ENCODE measurements at regions not wholly inside any gene's neighbourhood (a gene's known extent, or its start where the extent isn't known, plus 50 kb on each side); places are given as distances from the start of the nearest gene placed in this dataset.
A peak's percentile ranks its signal among the peaks of the same experiment; 100 is the strongest.

DNA sequence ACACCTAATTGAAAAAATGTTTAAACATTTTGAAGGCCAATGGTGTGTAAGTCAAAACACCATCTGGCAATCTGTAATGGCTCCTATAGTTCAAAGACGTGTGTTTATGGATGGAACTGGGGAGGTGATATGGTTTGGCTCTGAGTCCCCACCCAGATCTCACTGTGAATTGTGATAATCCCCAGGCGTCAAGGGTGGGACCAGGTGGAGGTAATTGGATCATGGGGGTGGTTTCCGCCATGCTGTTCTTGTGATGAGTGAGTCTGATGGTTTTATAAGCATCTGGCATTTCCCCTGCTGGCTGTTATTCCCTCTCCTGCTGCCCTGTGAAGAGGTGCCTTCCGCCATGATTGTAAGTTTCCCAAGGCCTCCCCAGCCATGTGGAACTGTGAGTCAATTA is 52.2 kb downstream of the ADRA2C start:
- no peak for DNase-seq
- intact Hi-C loops (cut with DNase I): no loop called here

DNA sequence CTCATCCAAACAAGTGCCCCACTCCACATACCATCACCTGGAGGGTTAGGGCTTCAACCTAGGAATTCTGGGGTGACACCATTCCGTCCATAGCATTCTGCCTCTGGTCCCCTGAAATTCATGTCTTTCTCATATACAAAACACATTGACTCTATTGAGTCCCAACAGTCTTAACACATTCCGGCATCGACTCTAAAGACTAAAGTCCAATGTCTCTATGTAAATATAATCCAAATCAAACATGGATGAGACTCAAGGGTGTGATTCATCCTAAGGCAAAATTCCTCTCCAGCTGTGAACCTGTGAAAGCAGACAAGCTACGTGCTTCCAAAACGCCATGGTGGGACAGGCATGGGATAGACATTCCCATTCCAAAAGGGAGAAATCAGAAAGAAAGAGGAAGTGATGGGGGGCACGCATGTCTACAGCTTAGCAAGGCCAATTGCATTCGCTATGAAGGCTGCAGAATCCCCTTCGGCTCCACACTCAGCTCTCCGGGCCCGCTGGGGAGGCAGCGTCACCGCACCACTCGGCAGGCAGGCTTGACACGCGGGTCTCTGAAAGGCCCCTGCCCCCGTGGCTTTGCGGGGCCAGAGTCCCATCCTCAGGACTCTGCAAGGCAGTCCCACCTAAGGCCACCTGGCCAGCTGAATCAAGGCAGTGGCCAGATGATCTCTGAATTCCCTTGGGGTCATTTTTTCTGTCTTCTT is 53.2 kb downstream of the ADRA2C start:
- intact Hi-C loops (cut with DNase I): no loop called here

GRCh38 chr4:3820016-3820805 is 54.0 kb downstream of the ADRA2C start:
- intact Hi-C loops (cut with DNase I): no loop called here

More for the DNA sequence above, 53.2 kb downstream of the ADRA2C start:
- DNase-seq: peak in 4 of 10 donors; percentile 10 to 77 (median 60)

DNA sequence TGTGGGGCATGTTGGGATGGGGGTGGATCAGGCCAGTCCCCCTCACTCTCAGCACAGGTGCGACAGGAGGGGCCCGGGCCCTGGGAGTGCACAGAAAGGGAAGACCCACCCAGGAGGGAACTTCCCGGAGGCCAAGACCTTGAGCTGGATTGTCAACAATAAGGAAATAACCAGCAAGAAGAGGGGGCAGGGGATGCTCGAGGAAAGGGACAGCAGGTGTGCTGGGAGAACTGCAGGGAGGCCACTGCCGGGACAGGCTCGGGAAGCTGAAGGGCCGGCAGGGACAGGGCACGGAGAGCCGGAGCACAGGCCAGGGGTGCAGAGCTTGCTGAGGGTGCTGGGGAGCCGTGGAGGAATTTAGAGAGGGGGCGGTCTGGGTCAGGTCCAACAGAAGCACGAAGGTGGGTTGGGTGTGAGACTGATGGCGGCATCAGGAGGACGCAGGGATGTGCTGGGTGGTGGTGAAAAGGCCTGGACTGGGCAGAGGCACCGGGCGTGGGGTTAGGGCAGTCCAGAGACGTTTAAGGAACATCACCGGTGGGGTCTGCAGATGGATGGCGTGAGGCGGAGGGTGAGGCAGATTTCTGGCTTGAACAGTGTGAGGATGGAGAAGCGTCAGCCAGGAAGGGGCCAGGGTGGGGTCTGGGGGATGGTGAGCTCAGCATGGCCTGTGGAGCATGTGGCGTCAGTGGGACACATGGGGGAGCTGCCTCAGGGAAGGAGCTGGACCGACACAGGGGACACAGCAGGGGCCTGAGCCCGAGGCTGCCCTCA is 54.8 kb downstream of the ADRA2C start:
- intact Hi-C loops (cut with DNase I): no loop called here
- peak in 1 of 10 donors; percentile 61 for DNase-seq

More at GRCh38 chr4:3820016-3820805, 54.0 kb downstream of the ADRA2C start:
- DNase-seq: peak in 2 of 10 donors; percentile 19 to 76

- DNase-seq: peak in 3 of 10 donors; percentile 67 to 80 (median 80)
- intact Hi-C loops (cut with DNase I): no loop called here
Observed at GRCh38 chr4:3821580-3822229, 55.5 kb downstream of the ADRA2C start.

GRCh38 chr4:3822230-3822947 is 56.2 kb downstream of the ADRA2C start:
- intact Hi-C loops (cut with DNase I): no loop called here
- DNase-seq: peak in 2 of 10 donors; percentile 57 to 65

DNA sequence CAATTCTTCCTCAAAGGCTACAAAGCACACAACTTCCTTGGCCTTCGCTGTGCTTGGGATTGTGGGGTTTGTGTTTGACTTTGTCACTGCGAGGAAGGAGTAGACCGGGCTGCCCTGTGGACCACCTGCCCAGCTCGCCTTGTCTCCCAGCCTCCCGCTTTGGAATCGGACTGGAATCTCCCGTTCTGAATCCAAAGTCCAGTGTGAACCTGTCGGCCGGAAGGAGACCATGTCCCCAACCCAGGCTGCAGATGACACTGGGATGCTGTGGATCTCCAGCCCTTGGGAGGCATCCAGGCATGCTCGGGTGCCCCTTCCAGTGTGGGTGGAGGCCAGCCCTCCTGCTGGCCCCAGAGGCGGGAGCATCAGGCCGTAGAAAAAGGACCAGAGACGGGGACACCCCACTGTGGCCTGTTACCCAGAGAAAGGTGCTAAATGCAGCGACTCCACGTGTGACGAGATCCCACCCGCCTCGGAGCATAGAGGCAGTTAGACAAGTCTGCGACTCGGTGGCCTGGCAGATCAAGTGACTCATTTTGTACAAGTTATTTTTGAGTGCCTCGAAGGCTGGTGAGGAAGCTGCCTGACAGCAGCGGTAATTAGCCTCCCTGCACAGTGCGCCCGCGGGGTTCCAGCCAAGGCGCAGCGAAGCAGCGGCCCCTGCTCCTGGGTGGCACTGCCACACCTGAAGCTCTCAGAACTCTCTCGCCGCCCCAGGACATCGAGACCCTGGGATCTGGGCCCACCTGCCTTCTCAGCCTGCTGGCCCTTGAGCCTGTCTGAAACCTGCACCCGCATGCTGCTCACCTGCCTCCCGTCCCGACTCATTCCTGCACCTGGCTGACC is 57.5 kb downstream of the ADRA2C start:
- intact Hi-C loops (cut with DNase I): no loop called here
- DNase-seq: peak in 3 of 10 donors; percentile 23 to 86 (median 76)

- intact Hi-C loops (cut with DNase I): no loop called here
- DNase-seq: peak in 4 of 10 donors; percentile 1 to 72 (median 56)
Observed at GRCh38 chr4:3824521-3825270, 58.5 kb downstream of the ADRA2C start.

- intact Hi-C loops (cut with DNase I): no loop called here
- peak in 3 of 10 donors; percentile 1 to 81 (median 44) for DNase-seq
Observed at GRCh38 chr4:3825530-3825929, 59.3 kb downstream of the ADRA2C start.

GRCh38 chr4:3826247-3827172 is 60.3 kb downstream of the ADRA2C start:
- peak in 4 of 10 donors; percentile 4 to 69 (median 47) for DNase-seq
- intact Hi-C loops (cut with DNase I): no loop called here

- intact Hi-C loops (cut with DNase I): no loop called here
- peak; percentile 60 to 95 (median 78) for DNase-seq
Observed at GRCh38 chr4:3827616-3828492, 61.7 kb downstream of the ADRA2C start.

GRCh38 chr4:3828546-3828945 is 62.4 kb downstream of the ADRA2C start:
- DNase-seq: peak in 3 of 10 donors; percentile 1 to 82 (median 67)
- intact Hi-C loops (cut with DNase I): no loop called here

DNA sequence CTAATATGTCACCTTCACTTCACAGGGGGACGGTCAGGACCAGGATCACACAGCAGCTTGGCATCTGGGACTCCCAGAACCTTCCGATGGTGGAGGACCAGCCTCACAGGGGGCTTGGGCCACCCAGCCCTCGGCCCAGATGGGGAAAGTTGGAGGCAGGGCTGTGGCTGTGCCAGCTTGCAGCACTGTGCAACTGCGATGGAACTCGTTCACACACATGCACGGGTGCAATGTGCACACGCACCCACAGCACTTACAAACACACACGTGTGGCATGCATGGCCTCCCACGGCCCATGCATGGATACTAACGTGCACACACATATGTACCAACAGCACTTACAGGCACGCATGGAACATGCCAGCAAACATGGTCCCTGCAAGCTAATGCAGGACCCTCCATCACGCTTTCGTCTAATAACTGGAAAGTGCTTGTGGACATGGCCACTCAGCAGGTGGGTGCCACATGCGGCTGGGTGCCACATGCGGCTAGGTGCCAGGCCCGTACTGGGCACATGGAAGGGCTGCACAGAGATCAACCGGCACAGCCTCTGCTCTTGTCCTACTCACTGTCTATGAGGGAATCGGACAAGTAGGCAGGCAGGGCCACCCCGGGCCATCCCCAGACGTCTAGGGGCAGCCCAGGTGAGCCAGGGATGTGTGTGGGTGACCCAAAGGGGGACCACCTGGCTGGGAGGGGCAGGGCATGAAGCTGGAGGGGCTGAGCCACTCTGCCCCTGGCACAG is 63.2 kb downstream of the ADRA2C start:
- DNase-seq: peak in 4 of 10 donors; percentile 2 to 80 (median 72)
- intact Hi-C loops (cut with DNase I): no loop called here

DNA sequence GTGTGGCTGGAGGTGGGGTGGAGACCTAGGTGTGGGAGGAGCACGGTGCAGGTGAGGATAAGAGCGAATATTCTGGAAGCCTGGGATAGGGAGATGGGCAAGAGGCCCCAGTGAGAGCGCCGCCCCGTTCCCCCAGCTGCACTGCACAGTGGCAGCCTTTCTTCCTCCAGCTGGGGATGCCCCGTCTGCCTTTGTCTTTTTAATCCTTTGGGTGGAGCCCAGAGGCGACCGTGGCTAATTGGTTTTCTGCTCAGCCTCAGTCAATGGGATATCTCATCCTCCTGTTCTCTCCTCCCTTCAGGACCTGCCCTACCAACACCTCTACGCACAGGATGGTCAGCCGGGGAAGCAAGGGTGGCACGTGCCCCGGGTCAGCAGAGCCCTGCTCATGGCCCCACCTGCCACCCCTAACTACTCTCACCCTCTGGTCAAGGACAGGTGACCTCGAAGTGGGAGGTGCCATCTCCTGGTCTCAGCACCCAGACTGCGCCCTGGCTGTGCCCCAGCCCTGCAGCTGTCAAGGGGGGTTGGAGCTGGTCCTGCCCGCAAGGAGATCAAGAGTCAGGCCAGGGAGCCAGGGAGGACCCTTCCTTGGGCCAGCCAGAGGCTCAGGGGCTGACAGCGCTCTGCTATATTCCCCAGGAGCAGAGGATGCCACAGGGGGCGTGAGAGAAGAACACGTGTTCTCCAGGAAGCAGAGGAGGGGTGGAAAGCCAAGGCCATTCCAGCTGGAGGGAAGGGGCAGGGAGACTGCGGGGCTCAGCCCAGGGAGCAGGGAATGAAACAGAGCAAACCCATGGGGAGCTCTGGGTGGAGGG is 64.0 kb downstream of the ADRA2C start:
- peak in 4 of 10 donors; percentile 4 to 66 (median 42) for DNase-seq
- intact Hi-C loops (cut with DNase I): no loop called here
